Stimulated activated CD8-positive, alpha-beta memory T cell treated with anti-CD3 and anti-CD28 coated beads, Interleukin-12 subunit alpha, Interleukin-12 subunit beta, amount 100 ng/mL, for 1 hour (primary cell): ENCODE measurements at regions not wholly inside any gene's neighbourhood (a gene's known extent, or its start where the extent isn't known, plus 50 kb on each side); places are given as distances from the start of the nearest gene placed in this dataset.

Source experiments
- DNase-seq: peaks from one replicate; pipeline ENCODE4 v3.0.0-alpha.2; 2020; ENCODE audit warnings: low read depth

GRCh38 chr13:108156749-108157148, 58.6 kb downstream of the LIG4 start:
- no peak for DNase-seq

- peak; percentile 29 for DNase-seq
Observed at GRCh38 chr13:108155185-108156106, 59.9 kb downstream of the LIG4 start.

GRCh38 chr13:108154421-108154858, 60.9 kb downstream of the LIG4 start:
- no peak for DNase-seq

DNA sequence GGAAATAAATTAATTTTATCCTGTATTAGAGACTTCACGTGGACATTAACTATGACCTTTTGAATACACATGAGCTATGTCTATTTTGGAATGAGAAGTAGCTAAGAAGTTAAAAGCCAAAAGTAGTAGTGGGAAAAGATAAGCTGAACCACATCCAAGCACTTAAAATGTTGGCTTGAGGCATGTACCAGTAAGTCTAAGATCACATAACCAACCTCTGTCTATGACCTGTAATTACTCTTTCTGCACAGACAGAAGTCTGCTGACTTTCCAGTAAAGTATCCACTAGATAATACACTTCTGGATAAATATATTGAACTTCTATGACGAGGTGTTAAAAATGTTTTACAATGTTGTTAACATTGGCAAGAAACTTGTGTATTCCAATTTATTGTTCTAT, 68.7 kb downstream of the LIG4 start:
- DNase-seq: no peak

- no peak for DNase-seq
Observed at GRCh38 chr13:108142702-108143436, 72.5 kb downstream of the LIG4 start.

GRCh38 chr13:108137176-108137575, 78.2 kb downstream of the LIG4 start:
- no peak for DNase-seq

DNA sequence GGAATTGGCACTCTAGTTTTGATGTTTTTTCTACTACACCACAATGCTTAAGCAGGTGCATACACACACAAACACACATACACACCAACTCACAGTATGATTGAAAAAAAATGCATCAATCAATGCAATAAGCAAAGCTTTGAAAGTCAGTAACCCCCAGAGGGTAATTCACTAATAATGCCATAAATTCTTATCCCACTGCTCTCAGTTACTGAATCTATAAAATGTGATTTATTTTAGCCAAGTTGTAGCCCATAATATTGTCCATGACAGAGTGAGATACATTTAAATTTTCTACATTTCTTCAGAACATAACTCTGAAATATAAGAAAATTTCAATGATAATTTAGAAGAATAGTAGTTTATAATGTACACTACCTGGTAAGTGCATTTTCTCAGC, 87.9 kb downstream of the LIG4 start:
- DNase-seq: no peak

DNA sequence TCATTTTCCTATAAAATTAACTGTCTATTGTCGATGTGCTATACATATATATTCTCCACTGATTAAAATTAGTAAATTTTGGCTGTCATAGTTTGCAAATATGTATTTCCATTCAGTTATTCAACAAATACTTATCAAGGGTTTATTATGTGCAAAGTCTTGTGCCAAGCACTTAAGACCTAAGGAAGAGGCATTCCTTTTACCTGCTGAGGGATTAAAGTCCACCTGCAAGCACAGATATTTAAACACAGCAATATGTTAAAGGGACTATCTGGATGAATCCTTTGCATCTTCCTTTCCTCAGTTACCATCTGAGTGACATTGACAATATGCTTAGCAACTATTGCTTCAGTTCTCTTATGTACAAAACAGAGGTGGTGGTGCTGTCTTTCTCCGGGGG, 89.3 kb downstream of the LIG4 start:
- no peak for DNase-seq

DNA sequence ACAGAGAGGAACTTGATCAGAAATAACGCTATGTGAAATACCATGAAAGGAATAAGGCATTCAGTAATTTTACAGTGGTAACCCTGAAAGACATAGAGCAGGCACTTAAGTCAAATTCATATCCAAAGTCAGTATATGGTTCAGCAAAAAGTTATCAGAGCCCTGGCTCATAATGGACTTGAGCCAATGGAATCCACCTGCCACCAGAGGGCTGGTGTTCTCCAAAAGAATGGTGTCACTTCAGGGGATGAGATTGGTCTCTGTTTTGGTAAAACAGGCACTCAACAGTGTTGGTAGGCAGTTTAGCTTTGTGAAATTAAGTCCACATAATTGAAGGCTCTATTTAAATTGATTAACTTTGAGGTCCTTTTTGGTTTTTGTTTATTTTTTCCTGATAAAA, 93.9 kb downstream of the LIG4 start:
- DNase-seq: no peak

GRCh38 chr13:108120856-108121255, 94.5 kb downstream of the LIG4 start:
- DNase-seq: no peak

GRCh38 chr13:108120302-108120701, 95.0 kb downstream of the LIG4 start:
- DNase-seq: no peak

DNA sequence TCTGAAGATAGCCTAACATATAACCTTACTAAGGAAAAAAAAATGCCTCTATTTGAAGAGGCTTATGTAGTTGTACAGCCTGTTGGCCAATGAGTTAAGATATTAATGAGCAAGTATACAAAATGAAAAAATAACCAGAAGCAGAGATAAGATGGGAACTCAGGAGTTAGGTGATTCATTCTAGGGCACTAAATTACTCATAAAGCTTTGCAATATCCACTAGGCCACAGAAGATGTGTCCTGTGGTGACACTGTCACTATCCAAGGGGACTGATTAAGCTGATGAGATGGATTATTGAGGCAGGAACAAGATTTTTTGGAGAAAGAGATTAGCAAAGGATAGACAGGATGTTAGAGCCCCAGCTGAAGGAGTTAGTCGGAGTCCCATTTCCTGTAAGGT, 99.6 kb downstream of the LIG4 start:
- DNase-seq: no peak

- no peak for DNase-seq
Observed at GRCh38 chr13:108113407-108113806, 101.9 kb downstream of the LIG4 start.

GRCh38 chr13:108104736-108105135, 110.6 kb downstream of the LIG4 start:
- no peak for DNase-seq

GRCh38 chr13:108102771-108103170, 112.6 kb downstream of the LIG4 start:
- DNase-seq: no peak

GRCh38 chr13:108096301-108096915, 118.9 kb downstream of the LIG4 start:
- DNase-seq: no peak

DNA sequence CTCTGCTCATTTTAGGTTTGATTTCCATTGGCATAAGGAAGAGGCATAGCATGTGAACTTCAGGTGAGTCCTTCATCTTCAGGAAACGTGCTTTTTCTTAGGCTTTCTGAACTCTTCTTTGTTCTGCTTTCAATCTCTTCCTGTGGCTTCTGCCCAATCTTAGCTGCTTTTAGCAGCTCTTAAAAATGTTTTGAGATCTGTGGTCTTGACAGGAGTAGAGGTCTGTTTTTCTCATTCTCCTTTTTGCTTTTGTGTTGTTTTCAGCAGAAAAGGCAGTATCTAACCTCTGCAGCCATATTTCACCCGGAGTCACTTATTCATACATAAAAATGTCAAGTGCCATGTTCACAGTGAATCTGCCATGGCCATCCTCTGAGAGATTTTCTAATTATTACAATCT, 120.3 kb downstream of the LIG4 start:
- no peak for DNase-seq

DNA sequence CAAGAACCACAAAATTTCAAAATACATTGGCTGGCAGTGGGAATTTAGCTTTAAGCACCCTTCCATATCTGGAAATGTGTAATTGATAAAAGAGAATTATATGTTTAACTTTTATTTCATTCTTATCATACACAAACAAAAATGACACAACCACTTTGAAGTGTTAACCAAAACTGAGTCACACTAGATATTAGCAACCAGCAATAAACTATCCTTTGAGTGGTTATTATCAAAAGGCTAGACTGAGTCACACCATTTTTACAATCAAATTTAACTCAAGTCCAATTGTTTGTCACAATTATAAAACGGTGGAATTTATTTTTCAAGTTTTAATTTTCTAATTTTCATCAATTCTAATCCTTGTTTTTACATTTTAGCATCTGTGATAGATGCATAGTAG, 121.7 kb downstream of the LIG4 start:
- no peak for DNase-seq

DNA sequence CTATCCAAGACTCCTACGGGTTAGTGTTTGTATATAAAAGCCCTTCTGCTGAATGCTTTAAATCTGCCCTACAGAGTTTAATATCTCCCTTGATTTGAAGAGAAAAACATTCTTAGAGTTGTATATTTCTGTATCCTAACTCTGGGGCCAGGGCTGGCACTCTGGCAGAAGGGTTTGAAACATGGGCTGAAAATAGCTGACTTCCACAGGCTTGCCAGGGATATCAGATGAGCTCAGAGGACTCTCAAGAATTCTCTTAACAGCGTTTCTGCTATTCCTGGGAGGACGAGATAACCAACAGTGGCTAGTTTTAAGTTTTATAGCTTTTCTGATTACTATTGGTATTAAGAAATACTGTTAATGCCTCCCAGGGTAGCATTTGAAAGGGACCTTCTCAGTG, 127.5 kb downstream of the LIG4 start:
- no peak for DNase-seq

DNA sequence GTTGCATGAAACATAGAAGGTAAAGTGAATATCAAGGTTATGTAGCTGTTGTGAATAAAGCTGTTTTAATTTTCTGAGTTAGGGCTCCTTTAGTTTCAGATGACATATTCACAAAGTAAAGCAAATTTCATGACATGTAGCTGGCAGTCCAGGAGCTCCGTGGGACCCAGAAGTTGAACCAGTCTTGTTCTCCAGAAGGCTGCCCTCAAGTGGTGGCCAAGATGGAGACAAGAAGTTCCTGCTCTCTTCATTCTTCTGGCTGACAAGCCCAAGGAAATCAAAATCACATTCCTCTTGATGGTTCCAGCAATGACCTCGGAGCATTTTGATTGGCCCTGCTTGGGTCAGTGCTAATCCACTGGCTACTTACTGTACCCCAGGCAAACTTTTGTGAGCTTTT, 128.7 kb downstream of the LIG4 start:
- no peak for DNase-seq

DNA sequence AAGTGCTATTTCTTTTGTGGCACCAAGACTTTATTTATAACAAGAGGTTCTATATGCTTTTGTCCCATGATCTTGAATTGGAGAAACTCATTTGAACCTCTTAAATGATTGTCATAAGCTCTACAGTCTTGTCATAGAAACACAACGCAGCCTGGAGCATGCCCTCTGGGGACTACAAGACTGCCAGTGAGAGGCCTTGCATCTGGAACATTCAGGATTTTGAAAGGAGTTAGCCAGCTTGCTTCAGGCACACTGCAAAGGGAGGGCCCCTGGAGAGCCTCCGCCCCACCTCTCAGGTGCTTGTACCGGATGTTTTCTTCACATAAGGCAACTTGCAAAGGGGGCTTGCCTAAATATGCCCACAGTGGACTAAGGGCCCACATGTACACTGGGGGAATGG, 130.5 kb downstream of the LIG4 start:
- no peak for DNase-seq

DNA sequence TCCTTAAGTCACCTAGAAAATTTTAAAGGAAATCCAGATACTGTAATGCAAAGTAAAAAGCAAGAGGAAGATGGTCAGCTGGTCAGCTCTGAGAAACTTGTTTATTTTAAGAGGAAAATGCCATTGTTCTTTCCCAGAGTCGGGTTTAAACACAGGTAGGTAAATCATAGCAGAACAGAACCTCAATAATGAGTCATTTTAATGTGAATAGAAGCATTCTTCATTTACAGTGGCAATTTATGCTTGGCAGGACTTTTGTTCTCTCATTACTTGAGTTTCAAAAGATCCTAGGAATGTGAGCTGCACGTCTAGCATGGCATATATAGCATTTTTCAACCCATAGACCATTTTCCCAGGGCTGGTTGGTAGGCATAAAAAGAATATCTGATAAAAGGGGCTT, 132.3 kb downstream of the LIG4 start:
- no peak for DNase-seq

GRCh38 chr13:108082481-108082880, 132.9 kb downstream of the LIG4 start:
- DNase-seq: no peak
